ENCODE measurements at regions not wholly inside any gene's neighbourhood (a gene's known extent, or its start where the extent isn't known, plus 50 kb on each side); places are given as distances from the start of the nearest gene placed in this dataset.

GRCh38 chr2:212610872-212611425 lies 72.3 kb upstream of the ERBB4 start:
- no peak for TF ChIP-seq CTCF (IDR thresholded peaks at IDR 0.05)
- no peak for TF ChIP-seq POLR2A (IDR thresholded peaks at IDR 0.05)
